ENCODE measurements at regions not wholly inside any gene's neighbourhood (a gene's known extent, or its start where the extent isn't known, plus 50 kb on each side); places are given as distances from the start of the nearest gene placed in this dataset.
"Not testable (repeated sequence)": the region's sequence is repeated elsewhere in the genome, so short reads cannot be mapped to it uniquely, and the experiment has no call there.

DNA sequence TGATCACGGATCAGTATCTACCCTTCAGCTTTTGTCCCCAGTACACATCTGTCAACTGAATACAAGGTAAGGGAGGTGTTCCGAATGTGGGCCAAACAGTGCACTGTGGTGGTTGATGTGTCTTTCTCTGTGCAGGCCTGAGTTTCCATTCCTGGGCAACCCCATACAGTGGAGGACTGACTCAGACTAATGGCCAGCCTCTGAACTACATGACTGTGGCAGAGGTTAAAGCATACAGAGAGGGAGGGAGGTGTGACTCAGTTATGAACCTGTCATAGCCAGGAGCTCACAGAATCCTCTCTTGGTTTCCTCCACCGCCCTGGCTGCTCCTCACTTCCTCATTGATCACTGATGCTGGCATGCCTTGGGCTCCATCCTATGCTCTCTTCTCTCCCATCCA lies 136.4 kb upstream of the TAS2R1 start:
- intact Hi-C loops (cut with DNase I; ENCODE audit: low total_unique reads): no loop called here
- 70 to 90% (median 80%) methylated on average over 3 of the region's 3 CpGs for WGBS, 5 donors

DNA sequence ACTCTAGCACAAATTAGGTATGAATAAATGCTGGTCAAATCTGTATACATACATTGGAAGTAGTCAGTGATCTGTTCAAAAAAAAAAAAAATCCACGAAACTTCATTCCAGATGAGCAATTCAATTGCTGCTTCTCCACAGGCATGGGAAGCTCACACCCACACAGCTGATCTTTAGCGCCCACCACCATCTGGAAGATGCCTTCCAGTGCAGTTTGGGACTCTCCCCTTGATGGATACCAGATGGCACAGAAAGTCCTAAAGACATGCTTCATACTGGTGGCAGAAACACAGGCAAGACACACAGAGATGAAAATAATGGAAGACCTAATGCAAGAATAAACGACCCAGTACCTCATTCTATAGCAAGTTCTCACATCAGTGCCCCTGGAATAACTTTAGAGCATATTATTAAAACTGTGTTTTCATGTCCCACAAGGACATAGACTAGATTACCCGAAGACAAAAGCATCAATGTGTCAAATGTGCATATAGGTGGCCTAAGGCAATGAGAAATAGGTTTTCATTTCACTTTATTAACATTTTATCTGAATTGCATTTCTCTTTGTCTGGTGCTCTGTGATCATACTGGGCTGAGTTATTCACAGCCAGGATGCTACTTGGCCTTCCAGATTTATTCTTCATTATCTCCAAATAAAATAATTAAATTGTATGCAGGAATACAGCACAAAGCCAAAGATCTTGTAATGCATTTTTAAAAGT lies 135.4 kb upstream of the TAS2R1 start:
- Histone ChIP-seq H3K36me3 (no peaks in the 10 kb centered on the region), H3K27ac (no peak overlapping the region), H3K4me3 (no peak overlapping the region), H3K4me1 (no peaks in the 10 kb centered on the region), H3K9me3 (no peaks in the 10 kb centered on the region), H3K27me3 (replicated peaks in 1 of 7) (no peaks in the 10 kb centered on the region)
- 47 to 58% (median 58%) methylated on average over 4 of the region's 4 CpGs for WGBS, 5 donors
- intact Hi-C loops (cut with DNase I; ENCODE audit: low total_unique reads): no loop called here
- TF ChIP-seq POLR2AphosphoS5 (IDR thresholded peaks at IDR 0.05): no peak
- TF ChIP-seq POLR2A (IDR thresholded peaks at IDR 0.05): no peak
- TF ChIP-seq, protein P1, sequence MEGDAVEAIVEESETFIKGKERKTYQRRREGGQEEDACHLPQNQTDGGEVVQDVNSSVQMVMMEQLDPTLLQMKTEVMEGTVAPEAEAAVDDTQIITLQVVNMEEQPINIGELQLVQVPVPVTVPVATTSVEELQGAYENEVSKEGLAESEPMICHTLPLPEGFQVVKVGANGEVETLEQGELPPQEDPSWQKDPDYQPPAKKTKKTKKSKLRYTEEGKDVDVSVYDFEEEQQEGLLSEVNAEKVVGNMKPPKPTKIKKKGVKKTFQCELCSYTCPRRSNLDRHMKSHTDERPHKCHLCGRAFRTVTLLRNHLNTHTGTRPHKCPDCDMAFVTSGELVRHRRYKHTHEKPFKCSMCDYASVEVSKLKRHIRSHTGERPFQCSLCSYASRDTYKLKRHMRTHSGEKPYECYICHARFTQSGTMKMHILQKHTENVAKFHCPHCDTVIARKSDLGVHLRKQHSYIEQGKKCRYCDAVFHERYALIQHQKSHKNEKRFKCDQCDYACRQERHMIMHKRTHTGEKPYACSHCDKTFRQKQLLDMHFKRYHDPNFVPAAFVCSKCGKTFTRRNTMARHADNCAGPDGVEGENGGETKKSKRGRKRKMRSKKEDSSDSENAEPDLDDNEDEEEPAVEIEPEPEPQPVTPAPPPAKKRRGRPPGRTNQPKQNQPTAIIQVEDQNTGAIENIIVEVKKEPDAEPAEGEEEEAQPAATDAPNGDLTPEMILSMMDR (IDR thresholded peaks at IDR 0.05 in 8 of 11, conservative IDR thresholded peaks at IDR 0.05 in 3 of 11): no peak
- no peak for DNase-seq

More for the DNA sequence above, 136.4 kb upstream of the TAS2R1 start:
- H3K27me3 ChIP-seq (replicated peaks in 1 of 7): no peaks in the 10 kb centered on the region
- no peak overlapping the region for H3K4me3 ChIP-seq
- no peaks in the 10 kb centered on the region for H3K9me3 ChIP-seq
- DNase-seq: no peak
- no peak for TF ChIP-seq POLR2A (IDR thresholded peaks at IDR 0.05)
- no peak for TF ChIP-seq POLR2AphosphoS5 (IDR thresholded peaks at IDR 0.05)
- TF ChIP-seq, protein P1 (IDR thresholded peaks at IDR 0.05 in 8 of 11, conservative IDR thresholded peaks at IDR 0.05 in 3 of 11): no peak
- no peaks in the 10 kb centered on the region for H3K36me3 ChIP-seq
- no peak overlapping the region for H3K27ac ChIP-seq
- no peaks in the 10 kb centered on the region for H3K4me1 ChIP-seq

DNA sequence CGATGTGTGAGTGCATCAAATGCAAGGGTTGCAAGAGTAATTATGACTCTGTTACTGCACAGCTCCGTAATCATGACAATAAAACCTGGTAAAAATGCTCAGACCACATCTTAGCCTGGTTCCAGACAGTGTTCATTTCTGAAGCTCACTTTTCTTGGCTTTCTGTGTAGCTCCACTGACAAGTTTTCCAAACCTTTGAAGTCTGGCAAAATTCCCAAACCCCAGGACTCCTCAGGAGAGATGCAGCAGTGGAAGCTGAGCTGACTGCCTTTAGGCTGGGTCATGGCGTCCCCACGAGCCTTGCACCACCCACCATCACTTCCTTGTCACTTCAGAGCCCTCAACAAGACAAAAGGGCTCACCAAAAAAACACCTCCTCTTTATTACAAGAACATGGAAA lies 131.6 kb upstream of the TAS2R1 start:
- Histone ChIP-seq H3K9me3 (no peaks in the 10 kb centered on the region), H3K27me3 (replicated peaks in 1 of 7) (no peaks in the 10 kb centered on the region), H3K4me3 (no peak overlapping the region), H3K27ac (no peak overlapping the region), H3K36me3 (no peaks in the 10 kb centered on the region), H3K4me1 (no peaks in the 10 kb centered on the region)
- no peak for TF ChIP-seq POLR2AphosphoS5 (IDR thresholded peaks at IDR 0.05)
- TF ChIP-seq, protein P1 (IDR thresholded peaks at IDR 0.05 in 8 of 11, conservative IDR thresholded peaks at IDR 0.05 in 3 of 11): no peak
- no peak for TF ChIP-seq POLR2A (IDR thresholded peaks at IDR 0.05)
- no peak for DNase-seq
- WGBS, 5 donors: 59 to 74% (median 64%) methylated on average over 4 of the region's 4 CpGs
- intact Hi-C loops (cut with DNase I; ENCODE audit: low total_unique reads): no loop called here

DNA sequence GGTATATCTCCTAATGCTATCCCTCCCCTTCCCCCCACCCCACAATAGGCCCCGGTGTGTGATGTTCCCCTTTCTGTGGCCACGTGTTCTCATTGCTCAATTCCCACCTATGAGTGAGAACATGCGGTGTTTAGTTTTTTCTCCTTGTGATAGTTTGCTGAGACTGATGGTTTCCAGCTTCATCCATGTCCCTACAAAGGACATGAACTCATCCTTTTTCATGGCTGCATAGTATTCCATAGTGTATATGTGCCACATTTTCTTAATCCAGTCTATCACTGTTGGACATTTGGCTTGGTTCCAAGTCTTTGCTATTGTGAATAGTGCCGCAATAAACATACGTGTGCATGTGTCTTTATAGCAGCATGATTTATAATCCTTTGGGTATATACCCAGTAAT lies 122.5 kb upstream of the TAS2R1 start:
- H3K4me1 ChIP-seq; DNase-seq; H3K27ac ChIP-seq; intact Hi-C loops (cut with DNase I; ENCODE audit: low total_unique reads); H3K4me3 ChIP-seq; H3K27me3 ChIP-seq (replicated peaks in 1 of 7); H3K36me3 ChIP-seq: not testable (repeated sequence)
- peaks cover 0 to 12% (median 3%) of the 10 kb centered on the region in 8 donors for H3K9me3 ChIP-seq
- WGBS, 5 donors: 83 to 92% (median 89%) methylated on average over 3 to 5 of the region's 5 CpGs
